Activated T-cell treated with anti-CD3 and anti-CD28 coated beads, Interleukin-2, amount 50 U/mL, for 4 hours (primary cell): ENCODE measurements at regions not wholly inside any gene's neighbourhood (a gene's known extent, or its start where the extent isn't known, plus 50 kb on each side); places are given as distances from the start of the nearest gene placed in this dataset.

Experiments used
- ATAC-seq, 2 donors: fragments of 200-7000 bp; cut with Tn5 transposase; one replicate each; pipeline ENCODE4 v1.10.0; 2021
- DNase-seq: peaks from one replicate; pipeline ENCODE4 v3.0.0-alpha.2; 2020
- H3K27me3 Mint-ChIP-seq: one replicate; pipeline ENCODE4 v1.8.0; 2021; ENCODE audit warnings: low read depth, mixed read lengths
- H3K36me3 Mint-ChIP-seq: one replicate; pipeline ENCODE4 v1.8.0; 2022; ENCODE audit warnings: mixed read lengths; ENCODE audit not compliant: insufficient read depth
- H3K4me1 Mint-ChIP-seq: one replicate; pipeline ENCODE4 v1.8.0; 2021; ENCODE audit warnings: low read depth, mixed read lengths
- H3K4me3 Mint-ChIP-seq: one replicate; pipeline ENCODE4 v1.8.0; 2021; ENCODE audit warnings: mild to moderate bottlenecking, moderate library complexity, mixed read lengths
- H3K9me3 Mint-ChIP-seq: one replicate; pipeline ENCODE4 v1.8.0; 2021; ENCODE audit warnings: mixed read lengths

GRCh38 chr12:29960122-29960521 is 176.4 kb upstream of the TMTC1 start:
- DNase-seq = no peak
- no peaks in the 10 kb centered on the region for H3K36me3 Mint-ChIP-seq
- no peak for ATAC-seq
- no peaks in the 10 kb centered on the region for H3K27me3 Mint-ChIP-seq
- no peak overlapping the region for H3K4me3 Mint-ChIP-seq
- H3K4me1 Mint-ChIP-seq = no peaks in the 10 kb centered on the region
- H3K9me3 Mint-ChIP-seq = peaks cover 3% of the 10 kb centered on the region

- H3K4me3 Mint-ChIP-seq = no peak overlapping the region
- H3K36me3 Mint-ChIP-seq = no peaks in the 10 kb centered on the region
- no peaks in the 10 kb centered on the region for H3K9me3 Mint-ChIP-seq
- H3K27me3 Mint-ChIP-seq = no peaks in the 10 kb centered on the region
- no peak for DNase-seq
- no peaks in the 10 kb centered on the region for H3K4me1 Mint-ChIP-seq
- no peak for ATAC-seq
Observed at GRCh38 chr12:29957835-29958234, 174.1 kb upstream of the TMTC1 start.

GRCh38 chr12:29945904-29946303 is 162.2 kb upstream of the TMTC1 start:
- Mint-ChIP-seq H3K4me1 (no peaks in the 10 kb centered on the region), H3K9me3 (peaks cover under 1% of the 10 kb centered on the region), H3K4me3 (no peak overlapping the region), H3K27me3 (no peaks in the 10 kb centered on the region), H3K36me3 (no peaks in the 10 kb centered on the region)
- DNase-seq = no peak
- ATAC-seq = no peak

DNA sequence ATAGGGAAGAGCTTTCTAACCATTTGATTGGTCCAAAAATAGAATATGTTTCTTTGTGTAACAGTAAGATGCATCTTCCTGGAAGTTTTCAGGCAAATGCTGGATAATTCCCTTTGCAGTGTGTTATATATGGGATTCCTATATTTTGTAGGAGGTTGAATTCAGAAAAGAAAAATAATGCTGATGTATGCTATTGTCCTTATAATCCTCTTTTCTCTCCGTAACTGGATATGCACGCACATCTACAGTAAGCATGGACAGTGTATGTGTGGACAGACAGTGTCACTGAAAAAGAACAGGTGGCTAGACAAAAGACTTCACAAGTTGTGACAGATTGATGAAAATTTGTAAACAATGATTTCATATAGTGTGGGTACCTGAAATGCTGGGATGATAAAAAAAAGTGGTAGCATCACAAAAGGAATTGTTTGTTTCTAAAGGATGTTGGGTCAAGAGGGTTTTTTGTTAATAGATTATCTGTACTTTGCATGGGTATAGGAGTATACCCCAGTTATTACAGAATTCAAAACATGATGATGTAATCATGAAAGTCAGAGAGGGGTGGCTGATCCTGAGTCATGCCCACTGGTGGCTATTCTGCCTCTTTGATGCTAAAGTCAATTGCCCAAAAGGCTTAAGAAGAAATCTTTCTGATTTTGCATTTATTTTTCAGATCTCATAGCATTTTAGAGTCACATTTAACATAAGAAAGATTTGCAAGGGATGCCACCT is 160.7 kb upstream of the TMTC1 start:
- H3K9me3 Mint-ChIP-seq = peaks cover 7% of the 10 kb centered on the region
- no peaks in the 10 kb centered on the region for H3K4me1 Mint-ChIP-seq
- H3K4me3 Mint-ChIP-seq = no peak overlapping the region
- ATAC-seq (no peak), DNase-seq (no peak)
- no peaks in the 10 kb centered on the region for H3K27me3 Mint-ChIP-seq
- no peaks in the 10 kb centered on the region for H3K36me3 Mint-ChIP-seq

- H3K4me1 Mint-ChIP-seq = no peaks in the 10 kb centered on the region
- H3K27me3 Mint-ChIP-seq = no peaks in the 10 kb centered on the region
- no peaks in the 10 kb centered on the region for H3K36me3 Mint-ChIP-seq
- DNase-seq = no peak
- ATAC-seq = no peak
- H3K4me3 Mint-ChIP-seq = no peak overlapping the region
- peaks cover 7% of the 10 kb centered on the region for H3K9me3 Mint-ChIP-seq
Observed at GRCh38 chr12:29943683-29944082, 159.9 kb upstream of the TMTC1 start.

GRCh38 chr12:29940811-29941210 is 157.1 kb upstream of the TMTC1 start:
- Mint-ChIP-seq H3K27me3 (no peaks in the 10 kb centered on the region), H3K4me1 (no peaks in the 10 kb centered on the region), H3K4me3 (no peak overlapping the region), H3K9me3 (peaks cover 7% of the 10 kb centered on the region), H3K36me3 (no peaks in the 10 kb centered on the region)
- DNase-seq = no peak
- ATAC-seq = no peak

GRCh38 chr12:29930503-29930902 is 146.8 kb upstream of the TMTC1 start:
- H3K9me3 Mint-ChIP-seq = peaks cover 5% of the 10 kb centered on the region
- H3K4me3 Mint-ChIP-seq = no peak overlapping the region
- DNase-seq (no peak), ATAC-seq (no peak)
- H3K4me1 Mint-ChIP-seq = no peaks in the 10 kb centered on the region
- H3K36me3 Mint-ChIP-seq = no peaks in the 10 kb centered on the region
- no peaks in the 10 kb centered on the region for H3K27me3 Mint-ChIP-seq

GRCh38 chr12:29929295-29929694 is 145.6 kb upstream of the TMTC1 start:
- H3K9me3 Mint-ChIP-seq = peaks cover 5% of the 10 kb centered on the region
- H3K4me3 Mint-ChIP-seq = no peak overlapping the region
- H3K36me3 Mint-ChIP-seq = no peaks in the 10 kb centered on the region
- DNase-seq = no peak
- no peaks in the 10 kb centered on the region for H3K4me1 Mint-ChIP-seq
- no peaks in the 10 kb centered on the region for H3K27me3 Mint-ChIP-seq
- no peak for ATAC-seq

DNA sequence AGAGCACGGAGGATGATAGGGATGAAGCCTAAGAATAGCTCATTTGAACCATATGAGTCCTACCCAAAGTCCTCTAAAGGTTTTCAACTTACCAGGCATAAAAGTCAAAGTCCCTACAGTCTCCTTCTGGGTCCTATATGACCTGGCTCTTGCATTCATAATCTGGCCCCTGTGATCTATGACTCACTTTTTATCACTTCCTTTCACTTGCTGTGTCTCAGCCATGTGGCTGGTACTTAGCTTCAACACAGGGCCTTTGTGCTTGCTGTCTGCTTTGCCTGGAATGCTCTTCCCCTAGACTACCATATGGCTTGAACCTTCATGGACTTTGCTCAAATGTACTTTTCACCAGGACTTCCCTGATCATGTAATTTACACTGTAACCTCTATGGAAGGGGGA is 137.6 kb upstream of the TMTC1 start:
- H3K4me3 Mint-ChIP-seq = no peak overlapping the region
- H3K9me3 Mint-ChIP-seq = no peaks in the 10 kb centered on the region
- H3K4me1 Mint-ChIP-seq = no peaks in the 10 kb centered on the region
- ATAC-seq (no peak), DNase-seq (no peak)
- no peaks in the 10 kb centered on the region for H3K27me3 Mint-ChIP-seq
- peaks cover 2% of the 10 kb centered on the region for H3K36me3 Mint-ChIP-seq

- no peaks in the 10 kb centered on the region for H3K4me1 Mint-ChIP-seq
- H3K27me3 Mint-ChIP-seq = no peaks in the 10 kb centered on the region
- no peak overlapping the region for H3K4me3 Mint-ChIP-seq
- no peak for DNase-seq
- H3K9me3 Mint-ChIP-seq = peaks cover 6% of the 10 kb centered on the region
- no peaks in the 10 kb centered on the region for H3K36me3 Mint-ChIP-seq
- no peak for ATAC-seq
Observed at GRCh38 chr12:29908157-29908556, 124.4 kb upstream of the TMTC1 start.

GRCh38 chr12:29907461-29907860 is 123.7 kb upstream of the TMTC1 start:
- no peak overlapping the region for H3K4me3 Mint-ChIP-seq
- ATAC-seq (no peak), DNase-seq (no peak)
- H3K27me3 Mint-ChIP-seq = no peaks in the 10 kb centered on the region
- no peaks in the 10 kb centered on the region for H3K36me3 Mint-ChIP-seq
- no peaks in the 10 kb centered on the region for H3K4me1 Mint-ChIP-seq
- H3K9me3 Mint-ChIP-seq = peaks cover 6% of the 10 kb centered on the region

- no peak for ATAC-seq
- Mint-ChIP-seq H3K27me3 (no peaks in the 10 kb centered on the region), H3K9me3 (peaks cover 7% of the 10 kb centered on the region), H3K4me3 (no peak overlapping the region), H3K4me1 (no peaks in the 10 kb centered on the region), H3K36me3 (no peaks in the 10 kb centered on the region)
- DNase-seq = no peak
Observed at GRCh38 chr12:29902043-29902442, 118.3 kb upstream of the TMTC1 start.

GRCh38 chr12:29901585-29901984 is 117.8 kb upstream of the TMTC1 start:
- ATAC-seq (no peak), DNase-seq (no peak)
- no peaks in the 10 kb centered on the region for H3K4me1 Mint-ChIP-seq
- H3K9me3 Mint-ChIP-seq = peaks cover 7% of the 10 kb centered on the region
- H3K4me3 Mint-ChIP-seq = no peak overlapping the region
- H3K27me3 Mint-ChIP-seq = no peaks in the 10 kb centered on the region
- no peaks in the 10 kb centered on the region for H3K36me3 Mint-ChIP-seq

DNA sequence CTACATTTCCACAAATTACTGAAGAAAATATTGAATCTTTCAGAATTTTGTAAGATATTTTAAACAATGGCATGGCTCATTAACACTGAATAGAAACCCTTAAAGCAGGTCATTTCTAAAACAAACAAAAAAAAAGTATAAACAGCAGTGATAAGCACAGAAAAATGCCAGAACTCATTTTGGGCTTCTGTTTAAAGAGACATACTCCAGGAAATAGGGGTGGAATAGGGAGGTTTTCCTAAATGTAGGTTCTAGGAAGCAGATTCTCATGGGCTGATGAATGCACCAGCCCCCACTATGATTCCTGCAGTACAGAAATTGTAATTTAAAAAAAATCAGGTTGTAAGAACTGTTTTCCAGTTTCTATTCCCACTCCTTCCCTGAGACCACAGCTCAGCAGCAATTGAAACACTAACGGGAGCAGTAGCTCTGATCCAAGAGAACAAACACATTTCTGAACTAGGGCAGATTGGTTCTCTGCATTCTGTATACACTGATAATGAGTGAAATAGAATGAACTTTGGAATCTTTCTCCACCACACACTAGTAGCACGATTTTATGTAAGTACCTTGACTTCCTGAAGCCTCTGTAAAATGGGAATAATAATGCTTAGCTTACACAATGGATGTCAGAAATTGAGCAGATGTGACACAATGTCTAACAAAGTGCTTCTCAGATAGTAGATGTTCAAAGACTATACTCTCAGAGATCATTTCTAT is 115.6 kb upstream of the TMTC1 start:
- Mint-ChIP-seq H3K4me1 (no peaks in the 10 kb centered on the region), H3K9me3 (peaks cover 12% of the 10 kb centered on the region), H3K27me3 (no peaks in the 10 kb centered on the region), H3K4me3 (no peak overlapping the region), H3K36me3 (no peaks in the 10 kb centered on the region)
- ATAC-seq (no peak), DNase-seq (no peak)

DNA sequence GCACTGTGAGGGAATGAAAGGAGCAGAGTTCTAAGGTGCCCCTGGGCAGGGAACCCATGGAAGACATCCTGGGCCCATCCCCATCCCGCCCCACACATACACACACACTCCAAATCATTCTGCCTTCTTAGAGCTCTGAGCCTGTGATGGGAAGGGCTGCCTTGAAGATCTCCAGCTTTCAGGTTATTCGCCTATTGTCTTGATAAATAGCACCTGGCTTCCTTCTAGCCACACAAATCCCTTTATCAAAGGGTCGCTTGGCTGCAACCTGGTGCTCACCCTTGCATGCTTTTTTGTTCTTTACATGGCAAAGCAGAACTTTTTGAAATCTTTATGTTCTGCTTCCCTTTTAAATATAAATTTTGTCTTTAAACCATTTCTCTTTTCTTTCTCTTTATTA is 112.2 kb upstream of the TMTC1 start:
- H3K4me3 Mint-ChIP-seq = no peak overlapping the region
- H3K9me3 Mint-ChIP-seq = peaks cover 11% of the 10 kb centered on the region
- no peak for ATAC-seq
- no peaks in the 10 kb centered on the region for H3K4me1 Mint-ChIP-seq
- H3K36me3 Mint-ChIP-seq = no peaks in the 10 kb centered on the region
- DNase-seq = no peak
- H3K27me3 Mint-ChIP-seq = no peaks in the 10 kb centered on the region
